T47D (cell line): ENCODE measurements at regions not wholly inside any gene's neighbourhood (a gene's known extent, or its start where the extent isn't known, plus 50 kb on each side); places are given as distances from the start of the nearest gene placed in this dataset.

Experiments used
- DNase-seq, 2 experiments: peaks; one replicate each; pipeline versions ENCODE4 v3.0.0 to v3.0.0-alpha.2; 2011 to 2012; ENCODE audit warnings: low read depth in 1 of 2, low spot score in 1 of 2
- JUND ChIP-seq: IDR thresholded peaks from 2 replicates; pipeline ENCODE4 v1.6.1; 2012; ENCODE audit warnings: low read depth
- in situ Hi-C: cut with HindIII; loops from 2 replicates; pipeline ENCODE4 v1.10.0; 2016; ENCODE audit warnings: low sequenced_read_pairs, low pct_unique_long_range_greater_than_20kb

- no peak for TF ChIP-seq JUND
- in situ Hi-C loops, result no loop called here
- DNase-seq, result no peak
Measured at GRCh38 chr19:28971049-28971448, 241.9 kb downstream of the UQCRFS1 start.

GRCh38 chr19:28968721-28969120 lies 244.2 kb downstream of the UQCRFS1 start:
- in situ Hi-C loops, result no loop called here
- DNase-seq, result no peak
- no peak for TF ChIP-seq JUND

- in situ Hi-C loops, result no loop called here
- peak in 1 of 2 experiments; percentile 37 for DNase-seq
- TF ChIP-seq JUND, result no peak
Measured at GRCh38 chr19:28966737-28967399, 246.1 kb downstream of the UQCRFS1 start.

GRCh38 chr19:28964500-28964899 lies 248.5 kb downstream of the UQCRFS1 start:
- no peak for DNase-seq
- in situ Hi-C loops, result no loop called here
- no peak for TF ChIP-seq JUND

GRCh38 chr19:28963486-28964250 lies 249.3 kb downstream of the UQCRFS1 start:
- no peak for TF ChIP-seq JUND
- DNase-seq, result no peak
- in situ Hi-C loops, result no loop called here

GRCh38 chr19:28961772-28962500 lies 251.0 kb downstream of the UQCRFS1 start:
- no peak for TF ChIP-seq JUND
- in situ Hi-C loops, result no loop called here
- DNase-seq, result no peak

- in situ Hi-C loops, result no loop called here
- TF ChIP-seq JUND, result no peak
- DNase-seq, result no peak
Measured at GRCh38 chr19:28960986-28961705, 251.8 kb downstream of the UQCRFS1 start.

- in situ Hi-C loops, result no loop called here
- DNase-seq, result no peak
Measured at GRCh38 chr19:28960586-28960985, 252.4 kb downstream of the UQCRFS1 start.

GRCh38 chr19:28956961-28957360 lies 256.0 kb downstream of the UQCRFS1 start:
- no peak for TF ChIP-seq JUND
- no peak for DNase-seq
- in situ Hi-C loops, result no loop called here

More at GRCh38 chr19:28960586-28960985, 252.4 kb downstream of the UQCRFS1 start:
- no peak for TF ChIP-seq JUND

GRCh38 chr19:28956421-28956820 lies 256.5 kb downstream of the UQCRFS1 start:
- no peak for DNase-seq
- in situ Hi-C loops, result no loop called here
- no peak for TF ChIP-seq JUND

- no peak for DNase-seq
- TF ChIP-seq JUND, result no peak
- in situ Hi-C loops, result no loop called here
Measured at GRCh38 chr19:28949535-28949934, 263.4 kb downstream of the UQCRFS1 start.

GRCh38 chr19:28949027-28949426 lies 263.9 kb downstream of the UQCRFS1 start:
- in situ Hi-C loops, result no loop called here
- no peak for TF ChIP-seq JUND
- no peak for DNase-seq
